ENCODE measurements at regions not wholly inside any gene's neighbourhood (a gene's known extent, or its start where the extent isn't known, plus 50 kb on each side); places are given as distances from the start of the nearest gene placed in this dataset.
"Not testable (repeated sequence)": the region's sequence is repeated elsewhere in the genome, so short reads cannot be mapped to it uniquely, and the experiment has no call there.

- not testable (repeated sequence) for DNase-seq
Measured at GRCh38 chr13:109311431-109311976, 474.9 kb downstream of the IRS2 start.

GRCh38 chr13:109309625-109310363 lies 476.6 kb downstream of the IRS2 start:
- no peak for DNase-seq

GRCh38 chr13:109307027-109307426 lies 479.4 kb downstream of the IRS2 start:
- no peak for DNase-seq

- no peak for DNase-seq
Measured at GRCh38 chr13:109301726-109302125, 484.7 kb downstream of the IRS2 start.

- DNase-seq, result no peak
Measured at GRCh38 chr13:109301276-109301675, 485.1 kb downstream of the IRS2 start.

GRCh38 chr13:109297628-109298027 lies 488.8 kb downstream of the IRS2 start:
- no peak for DNase-seq

- no peak for DNase-seq
Measured at GRCh38 chr13:109293166-109293565, 493.2 kb downstream of the IRS2 start.

GRCh38 chr13:109288151-109288709 lies 498.2 kb downstream of the IRS2 start:
- no peak for DNase-seq

- no peak for DNase-seq
Measured at GRCh38 chr13:109287553-109287952, 498.8 kb downstream of the IRS2 start.

GRCh38 chr13:109285586-109285985 lies 500.8 kb downstream of the IRS2 start:
- no peak for DNase-seq

GRCh38 chr13:109281903-109282635 lies 504.3 kb downstream of the IRS2 start:
- DNase-seq, result no peak

- DNase-seq, result no peak
Measured at GRCh38 chr13:109281017-109281902, 505.1 kb downstream of the IRS2 start.

- DNase-seq, result no peak
Measured at GRCh38 chr13:109276261-109276660, 510.1 kb downstream of the IRS2 start.

- DNase-seq, result no peak
Measured at GRCh38 chr13:109275852-109276251, 510.5 kb downstream of the IRS2 start.

- DNase-seq, result no peak
Measured at GRCh38 chr13:109275139-109275745, 511.1 kb downstream of the IRS2 start.

- DNase-seq, result no peak
Measured at GRCh38 chr13:109274188-109274821, 512.1 kb downstream of the IRS2 start.

- no peak for DNase-seq
Measured at GRCh38 chr13:109273326-109273751, 513.0 kb downstream of the IRS2 start.

- no peak for DNase-seq
Measured at GRCh38 chr13:109272595-109273325, 513.6 kb downstream of the IRS2 start.

- no peak for DNase-seq
Measured at GRCh38 chr13:109271555-109272541, 514.5 kb downstream of the IRS2 start.

- no peak for DNase-seq
Measured at GRCh38 chr13:109271061-109271460, 515.3 kb downstream of the IRS2 start.
